ENCODE measurements at regions not wholly inside any gene's neighbourhood (a gene's known extent, or its start where the extent isn't known, plus 50 kb on each side); places are given as distances from the start of the nearest gene placed in this dataset.

DNA sequence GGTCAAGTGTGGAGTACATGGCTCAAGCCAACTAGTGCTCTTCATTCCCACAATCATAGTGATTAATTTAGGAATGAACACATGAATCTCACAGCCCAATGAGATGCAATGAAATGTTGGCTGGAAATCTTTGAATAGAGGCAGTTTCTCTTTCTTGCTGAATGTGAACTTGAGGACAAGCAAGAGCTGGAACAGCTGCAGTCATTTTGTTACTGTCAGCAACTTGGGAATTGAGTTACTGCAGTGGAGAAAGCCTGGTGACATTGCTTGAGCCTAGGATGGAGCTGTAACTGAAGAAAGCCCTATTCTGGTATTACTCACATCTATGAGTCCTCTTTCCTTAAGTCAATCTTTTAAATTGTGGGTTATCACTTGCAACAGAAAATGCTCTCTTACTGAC is 62.3 kb downstream of the YIPF5 start:
- H3K4me1 ChIP-seq (ENCODE audit: low read depth), result no peaks in the 10 kb centered on the region

More for the DNA sequence above, 62.3 kb downstream of the YIPF5 start:
- Histone ChIP-seq H3K4me3 (no peak overlapping the region), H3K36me3 (no peaks in the 10 kb centered on the region), H3K9me3 (ENCODE audit: low read depth) (no peaks in the 10 kb centered on the region), H3K27me3 (no peaks in the 10 kb centered on the region), H3K27ac (no peak overlapping the region)
- TF ChIP-seq, protein P1, sequence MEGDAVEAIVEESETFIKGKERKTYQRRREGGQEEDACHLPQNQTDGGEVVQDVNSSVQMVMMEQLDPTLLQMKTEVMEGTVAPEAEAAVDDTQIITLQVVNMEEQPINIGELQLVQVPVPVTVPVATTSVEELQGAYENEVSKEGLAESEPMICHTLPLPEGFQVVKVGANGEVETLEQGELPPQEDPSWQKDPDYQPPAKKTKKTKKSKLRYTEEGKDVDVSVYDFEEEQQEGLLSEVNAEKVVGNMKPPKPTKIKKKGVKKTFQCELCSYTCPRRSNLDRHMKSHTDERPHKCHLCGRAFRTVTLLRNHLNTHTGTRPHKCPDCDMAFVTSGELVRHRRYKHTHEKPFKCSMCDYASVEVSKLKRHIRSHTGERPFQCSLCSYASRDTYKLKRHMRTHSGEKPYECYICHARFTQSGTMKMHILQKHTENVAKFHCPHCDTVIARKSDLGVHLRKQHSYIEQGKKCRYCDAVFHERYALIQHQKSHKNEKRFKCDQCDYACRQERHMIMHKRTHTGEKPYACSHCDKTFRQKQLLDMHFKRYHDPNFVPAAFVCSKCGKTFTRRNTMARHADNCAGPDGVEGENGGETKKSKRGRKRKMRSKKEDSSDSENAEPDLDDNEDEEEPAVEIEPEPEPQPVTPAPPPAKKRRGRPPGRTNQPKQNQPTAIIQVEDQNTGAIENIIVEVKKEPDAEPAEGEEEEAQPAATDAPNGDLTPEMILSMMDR (IDR thresholded peaks at IDR 0.05; ENCODE audit: low read depth, low read length), result no peak
- no peak for DNase-seq (ENCODE audit: low read depth in 1 of 2, low spot score in 1 of 2)

Data from cardiac muscle cell (in vitro differentiated cells and primary cell).